ENCODE measurements at regions not wholly inside any gene's neighbourhood (a gene's known extent, or its start where the extent isn't known, plus 50 kb on each side); places are given as distances from the start of the nearest gene placed in this dataset.

DNA sequence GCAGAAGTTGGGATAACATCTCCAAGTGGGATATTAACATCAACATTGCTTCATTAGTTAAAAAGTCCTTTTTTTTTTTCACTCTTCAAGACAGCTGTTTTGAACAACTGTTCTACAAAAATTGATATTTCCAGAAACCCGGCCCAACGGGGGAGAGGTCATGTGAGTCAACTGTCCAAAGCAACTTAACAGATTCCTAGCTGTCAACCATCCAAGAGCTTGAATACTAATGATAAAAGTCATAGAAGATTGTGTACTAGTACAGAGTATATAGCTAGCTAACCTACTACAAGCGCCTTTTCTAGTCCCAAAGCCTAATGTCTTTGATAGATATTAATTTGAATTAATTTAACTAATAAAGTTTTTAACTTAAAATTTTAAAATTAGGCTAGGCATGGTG, 172.0 kb downstream of the CYB561 start:
- no peak for TF ChIP-seq MEF2A (IDR thresholded peaks at IDR 0.05; ENCODE audit: borderline replicate concordance, low read depth)
- TF ChIP-seq, protein P1, sequence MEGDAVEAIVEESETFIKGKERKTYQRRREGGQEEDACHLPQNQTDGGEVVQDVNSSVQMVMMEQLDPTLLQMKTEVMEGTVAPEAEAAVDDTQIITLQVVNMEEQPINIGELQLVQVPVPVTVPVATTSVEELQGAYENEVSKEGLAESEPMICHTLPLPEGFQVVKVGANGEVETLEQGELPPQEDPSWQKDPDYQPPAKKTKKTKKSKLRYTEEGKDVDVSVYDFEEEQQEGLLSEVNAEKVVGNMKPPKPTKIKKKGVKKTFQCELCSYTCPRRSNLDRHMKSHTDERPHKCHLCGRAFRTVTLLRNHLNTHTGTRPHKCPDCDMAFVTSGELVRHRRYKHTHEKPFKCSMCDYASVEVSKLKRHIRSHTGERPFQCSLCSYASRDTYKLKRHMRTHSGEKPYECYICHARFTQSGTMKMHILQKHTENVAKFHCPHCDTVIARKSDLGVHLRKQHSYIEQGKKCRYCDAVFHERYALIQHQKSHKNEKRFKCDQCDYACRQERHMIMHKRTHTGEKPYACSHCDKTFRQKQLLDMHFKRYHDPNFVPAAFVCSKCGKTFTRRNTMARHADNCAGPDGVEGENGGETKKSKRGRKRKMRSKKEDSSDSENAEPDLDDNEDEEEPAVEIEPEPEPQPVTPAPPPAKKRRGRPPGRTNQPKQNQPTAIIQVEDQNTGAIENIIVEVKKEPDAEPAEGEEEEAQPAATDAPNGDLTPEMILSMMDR (IDR thresholded peaks at IDR 0.05), result no peak
